HG02642 (cell line): ENCODE measurements at regions not wholly inside any gene's neighbourhood (a gene's known extent, or its start where the extent isn't known, plus 50 kb on each side); places are given as distances from the start of the nearest gene placed in this dataset.
"Not testable (repeated sequence)": the region's sequence is repeated elsewhere in the genome, so short reads cannot be mapped to it uniquely, and the experiment has no call there.

ENCODE experiments used
- ATAC-seq: cut with Tn5 transposase; IDR thresholded peaks from one replicate; pipeline ENCODE4 v1.9.1; 2021; ENCODE audit warnings: mild to moderate bottlenecking; ENCODE audit not compliant: unreplicated experiment, poor library complexity

DNA sequence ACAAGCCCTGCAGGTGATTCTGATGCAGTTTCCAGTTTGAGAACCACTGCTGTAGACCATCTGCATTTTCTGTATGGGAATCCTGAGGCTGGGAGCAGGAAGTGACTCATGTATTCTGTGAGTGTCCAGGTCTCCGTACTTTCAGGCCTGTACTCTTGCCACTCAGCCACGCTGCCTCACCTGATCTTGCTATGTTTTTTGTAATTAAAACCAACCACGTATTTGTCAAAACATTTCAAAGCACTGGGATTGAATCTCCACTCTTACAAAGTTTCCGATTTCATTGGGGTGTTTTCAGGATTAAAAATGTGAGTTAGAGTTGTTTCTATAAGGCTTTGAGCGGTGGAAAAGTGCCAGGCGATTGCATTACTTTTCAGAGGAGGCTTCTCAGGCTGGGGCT is 2907.5 kb downstream of the RPIA start:
- not testable (repeated sequence) for ATAC-seq

DNA sequence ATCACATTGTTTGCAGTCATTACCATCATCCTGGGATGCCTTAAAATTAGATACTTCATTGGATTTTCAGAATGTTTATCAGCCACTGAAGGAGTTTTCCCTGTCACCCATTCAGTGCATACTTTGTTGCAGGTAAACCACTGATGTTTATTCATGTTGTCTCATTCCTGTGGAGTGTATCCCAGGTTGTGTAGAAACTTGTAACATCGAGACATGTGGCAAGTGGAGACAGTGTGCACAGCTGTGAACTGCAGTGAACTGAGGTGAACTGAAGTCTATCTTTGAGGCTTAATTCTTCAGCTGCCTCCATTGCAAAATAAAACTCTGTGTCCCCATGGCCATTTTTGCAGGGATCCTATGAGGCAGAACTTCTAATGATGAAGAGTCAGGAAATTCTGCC is 2911.4 kb downstream of the RPIA start:
- not testable (repeated sequence) for ATAC-seq

DNA sequence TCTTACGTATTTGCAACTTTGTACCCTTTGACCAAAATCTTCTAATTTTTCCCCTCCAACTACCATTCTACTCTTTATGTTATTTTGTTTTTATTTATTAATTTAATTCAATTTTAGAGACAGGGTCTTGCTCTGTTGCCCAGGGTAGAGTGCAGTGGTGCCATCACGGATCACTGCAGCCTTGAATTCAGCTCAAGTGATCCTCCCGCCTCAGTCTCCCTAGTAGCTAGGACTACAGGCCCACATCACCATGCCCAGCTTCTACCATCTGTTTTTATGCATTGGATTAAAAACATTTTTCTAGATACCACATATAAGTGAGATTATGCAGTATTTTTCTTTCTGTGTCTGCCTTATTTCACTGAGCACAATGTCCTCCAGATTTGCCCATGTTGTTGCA is 2912.5 kb downstream of the RPIA start:
- not testable (repeated sequence) for ATAC-seq

DNA sequence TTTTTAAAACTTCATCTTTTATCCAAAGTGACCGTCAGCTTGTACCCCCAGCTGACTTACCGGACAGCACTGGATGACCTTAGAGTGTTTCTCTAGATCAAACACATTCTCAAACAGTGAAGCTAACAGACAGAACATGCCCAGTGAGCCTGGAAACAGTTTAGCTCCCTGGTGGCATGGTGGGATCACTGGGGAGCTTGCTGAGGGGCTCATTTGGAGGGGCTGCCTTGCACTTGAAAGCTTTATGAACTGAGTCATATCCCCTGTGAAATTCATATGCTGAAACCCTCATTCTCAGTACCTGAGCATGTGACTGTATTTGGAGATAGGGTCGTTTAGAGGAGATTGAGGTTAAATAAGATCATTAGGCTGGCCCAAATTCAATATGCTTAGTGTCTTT is 2913.2 kb downstream of the RPIA start:
- ATAC-seq, result not testable (repeated sequence)

DNA sequence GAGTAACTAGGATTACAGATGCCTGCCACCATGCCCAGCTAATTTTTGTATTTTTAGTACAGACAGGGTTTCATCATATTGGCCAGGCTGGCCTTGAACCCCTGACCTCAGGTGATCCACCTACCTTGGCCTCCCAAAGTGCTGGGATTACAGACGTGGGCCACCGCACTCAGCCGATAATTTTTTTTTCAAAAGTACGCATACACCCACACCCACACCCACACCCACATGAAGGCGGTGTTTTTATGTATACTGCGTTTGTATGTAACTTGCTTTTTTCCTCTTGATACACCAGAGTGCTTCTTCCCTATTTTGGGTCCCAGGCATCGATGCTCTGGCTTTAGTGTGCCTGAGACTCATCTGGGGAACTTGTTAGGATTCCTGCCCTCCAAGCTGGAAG is 2932.3 kb downstream of the RPIA start:
- ATAC-seq, result not testable (repeated sequence)

DNA sequence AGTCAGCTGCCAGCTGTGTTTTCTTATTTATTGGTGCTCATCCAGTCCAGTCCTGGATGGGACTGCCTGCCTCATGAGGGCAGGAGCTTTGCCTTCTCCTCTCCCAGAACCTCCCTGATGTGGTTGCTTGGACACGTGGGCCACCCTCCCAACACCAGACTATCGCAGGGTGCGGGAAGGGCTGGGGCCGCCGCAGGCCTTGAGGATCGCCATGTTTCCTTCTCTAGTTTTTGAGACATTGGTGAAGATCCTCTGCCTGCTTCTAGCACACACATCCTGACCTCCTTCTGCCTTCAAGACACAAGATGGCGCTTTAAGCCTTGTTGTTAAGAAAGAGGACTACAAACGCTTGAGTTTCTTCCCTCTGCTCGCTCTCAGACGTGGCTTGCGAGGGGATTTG is 2937.0 kb downstream of the RPIA start:
- ATAC-seq, result not testable (repeated sequence)

DNA sequence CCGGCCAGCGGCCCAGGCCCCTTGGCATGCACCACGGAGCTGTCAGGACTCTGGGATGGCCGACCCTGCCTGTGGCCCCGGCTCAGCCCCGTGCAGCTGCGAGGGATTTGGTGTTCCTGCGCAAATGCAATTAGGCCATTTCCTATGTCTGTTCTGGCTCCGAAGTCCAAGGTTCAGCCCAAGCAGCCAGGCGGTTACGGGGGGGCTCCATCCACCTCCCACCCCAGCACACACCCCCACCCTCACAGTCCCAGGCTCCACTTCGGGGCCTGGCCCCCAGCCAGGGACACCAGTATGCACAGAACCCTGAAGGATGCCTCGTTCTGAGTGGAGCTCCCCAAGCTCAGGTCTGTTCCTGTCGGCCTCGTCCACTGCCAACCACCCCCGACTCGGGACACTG is 2965.7 kb downstream of the RPIA start:
- not testable (repeated sequence) for ATAC-seq

DNA sequence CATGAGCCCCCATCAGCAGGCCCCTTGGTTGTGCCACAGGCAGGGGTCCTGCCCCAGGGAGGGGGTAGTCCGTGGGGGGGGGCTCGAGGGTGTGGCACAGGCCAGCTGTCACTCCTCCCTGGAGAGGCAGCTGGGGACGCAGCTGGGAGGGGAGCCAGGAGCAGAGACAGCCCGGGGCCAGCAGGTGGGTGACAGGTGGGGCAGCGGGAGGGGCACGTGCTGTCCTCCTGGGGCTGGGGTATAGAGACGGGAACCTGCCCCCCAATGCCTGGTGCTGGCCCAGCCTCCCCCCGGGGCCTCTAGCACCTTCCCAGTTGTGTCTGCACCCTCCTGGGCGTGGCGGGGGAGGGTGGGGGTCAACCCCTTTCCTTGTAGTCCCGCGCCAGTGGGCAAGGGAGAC is 2966.9 kb downstream of the RPIA start:
- ATAC-seq, result not testable (repeated sequence)

DNA sequence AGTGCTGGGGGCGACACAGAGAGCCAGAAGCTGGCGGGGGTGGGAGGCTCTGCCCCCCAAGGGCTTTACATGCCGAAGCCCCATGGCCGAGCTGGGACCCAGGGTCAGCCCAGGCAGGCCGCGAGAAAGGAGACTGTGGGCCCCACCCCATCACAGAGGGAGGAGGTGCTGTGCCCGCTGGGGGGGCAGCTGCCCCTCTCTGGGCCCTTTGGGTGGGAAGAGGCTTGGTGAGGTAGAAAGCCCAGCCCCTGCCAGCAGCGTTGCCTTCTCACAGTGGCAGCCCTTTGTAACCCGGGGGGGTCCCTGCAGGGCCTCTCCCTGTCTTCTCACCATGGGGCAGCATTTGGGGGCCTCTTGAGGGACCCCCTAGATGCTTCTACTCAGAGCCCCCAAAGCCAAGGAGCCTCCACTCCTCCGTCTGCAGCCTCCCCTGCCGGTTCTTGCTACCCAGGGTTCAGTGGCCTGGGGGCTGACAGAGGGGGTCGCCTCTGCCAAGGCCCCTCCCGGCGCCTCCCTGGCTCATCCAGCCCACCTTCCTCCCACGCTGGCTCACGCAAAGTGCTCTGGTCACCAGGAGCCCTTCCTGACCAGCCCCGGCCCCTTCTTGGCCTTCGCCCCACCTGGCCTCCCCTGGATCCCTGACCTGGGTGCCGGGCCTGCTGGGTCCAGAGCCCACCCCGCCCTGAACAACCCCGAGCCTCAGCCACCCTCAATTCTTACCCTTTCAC is 2967.9 kb downstream of the RPIA start:
- not testable (repeated sequence) for ATAC-seq

DNA sequence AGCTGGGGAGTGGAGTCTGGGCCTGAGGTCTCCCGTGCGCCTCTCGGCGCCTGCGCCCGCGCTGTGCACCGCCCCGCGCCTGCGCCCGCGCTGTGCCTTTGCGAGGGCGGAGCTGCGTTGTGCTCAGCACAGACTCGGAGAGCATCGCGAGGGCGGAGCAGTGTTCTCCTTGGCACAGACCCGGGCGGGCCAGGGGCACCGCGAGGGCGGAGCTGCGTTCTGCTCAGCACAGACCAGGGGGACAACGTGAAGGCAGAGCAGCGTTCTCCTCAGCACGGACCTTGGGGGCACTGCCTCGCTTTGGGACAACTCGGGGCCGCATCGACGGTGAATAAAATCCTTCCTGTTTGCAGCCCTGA is 2968.4 kb downstream of the RPIA start:
- ATAC-seq, result peak; percentile 87

DNA sequence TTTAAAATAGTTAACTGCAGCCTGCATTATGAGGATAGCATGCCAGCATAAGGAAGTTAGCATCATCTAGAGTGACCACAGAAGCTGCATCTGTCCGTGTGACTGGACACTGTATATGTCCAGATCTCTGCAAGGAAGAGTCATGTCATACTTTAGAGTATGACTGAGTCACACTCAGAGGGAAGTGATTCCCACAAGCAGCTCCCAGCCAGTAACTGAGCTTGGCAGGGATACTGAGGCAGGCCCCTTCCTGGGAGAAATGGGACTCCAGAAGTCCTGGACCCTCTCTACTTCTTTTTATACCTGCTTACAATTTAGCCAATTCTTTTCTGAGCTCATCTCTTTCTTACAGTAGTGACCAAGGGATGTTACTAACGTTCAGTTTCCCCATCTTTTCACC is 2975.9 kb downstream of the RPIA start:
- not testable (repeated sequence) for ATAC-seq

DNA sequence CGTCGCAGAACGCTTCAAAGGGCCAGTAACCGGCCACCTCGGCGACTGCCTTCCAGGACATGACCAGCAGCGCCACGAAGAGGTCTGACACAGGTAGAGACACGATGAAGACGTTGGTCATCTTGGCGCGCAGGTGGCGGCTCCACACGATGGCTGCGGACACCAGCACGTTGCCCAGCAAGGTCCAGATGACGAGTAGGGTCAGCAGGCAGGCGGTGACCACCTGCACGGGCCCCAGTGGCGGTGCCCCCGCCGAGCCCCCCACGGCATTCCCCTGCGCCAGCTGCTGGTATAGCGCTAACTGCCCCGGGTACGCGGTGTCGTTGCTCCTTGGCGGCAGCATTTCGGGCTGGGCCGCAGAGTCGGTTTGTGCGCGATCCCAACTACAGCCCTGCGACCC is 2994.1 kb downstream of the RPIA start:
- ATAC-seq, result not testable (repeated sequence)

DNA sequence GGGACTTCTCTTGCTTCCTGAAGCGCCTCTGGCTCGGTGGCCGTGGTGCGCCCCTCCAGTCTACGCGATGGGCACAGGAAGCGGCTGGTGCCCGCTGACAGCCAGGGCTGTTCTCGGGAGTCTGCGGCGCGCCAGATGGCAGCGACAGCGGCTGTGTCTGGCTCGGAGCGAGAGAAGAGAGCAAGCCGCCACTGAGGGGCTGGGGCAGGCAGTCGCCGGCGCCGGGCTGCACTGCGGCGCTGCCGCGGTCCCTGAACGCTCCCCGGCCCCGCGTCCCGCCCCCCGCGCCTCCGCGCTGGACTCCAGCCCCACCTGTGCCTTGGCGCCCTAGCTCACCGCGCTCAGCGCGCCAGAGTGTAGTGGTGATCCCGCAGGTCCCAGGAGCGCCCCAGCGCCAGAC is 2994.6 kb downstream of the RPIA start:
- ATAC-seq, result not testable (repeated sequence)
